Memory B cell (primary cell): ENCODE measurements at regions not wholly inside any gene's neighbourhood (a gene's known extent, or its start where the extent isn't known, plus 50 kb on each side); places are given as distances from the start of the nearest gene placed in this dataset.
"Not testable (repeated sequence)": the region's sequence is repeated elsewhere in the genome, so short reads cannot be mapped to it uniquely, and the experiment has no call there.

Experiments used
- ATAC-seq: fragments of 150-1000 bp; cut with Tn5 transposase; 2 replicates; pipeline ENCODE4 v1.10.0; 2021; ENCODE audit warnings: low read depth, mild to moderate bottlenecking, moderate library complexity
- DNase-seq, 2 donors: peaks; one replicate each; pipeline ENCODE4 v3.0.0; 2022; ENCODE audit warnings: low spot score in 2 of 2
- H3K27ac Mint-ChIP-seq: one replicate; pipeline ENCODE4 v1.8.0; 2022; ENCODE audit warnings: mild to moderate bottlenecking, moderate library complexity, mixed read lengths
- H3K27me3 Mint-ChIP-seq: one replicate; pipeline ENCODE4 v1.8.0; 2022; ENCODE audit warnings: mixed read lengths
- H3K36me3 Mint-ChIP-seq: one replicate; pipeline ENCODE4 v1.8.0; 2022; ENCODE audit warnings: mild to moderate bottlenecking, mixed read lengths
- H3K4me1 Mint-ChIP-seq: one replicate; pipeline ENCODE4 v1.8.0; 2022; ENCODE audit warnings: mixed read lengths
- H3K4me3 Mint-ChIP-seq: one replicate; pipeline ENCODE4 v1.8.0; 2022; ENCODE audit warnings: mild to moderate bottlenecking, moderate library complexity, mixed read lengths
- H3K9me3 Mint-ChIP-seq: one replicate; pipeline ENCODE4 v1.8.0; 2022; ENCODE audit warnings: mixed read lengths

DNA sequence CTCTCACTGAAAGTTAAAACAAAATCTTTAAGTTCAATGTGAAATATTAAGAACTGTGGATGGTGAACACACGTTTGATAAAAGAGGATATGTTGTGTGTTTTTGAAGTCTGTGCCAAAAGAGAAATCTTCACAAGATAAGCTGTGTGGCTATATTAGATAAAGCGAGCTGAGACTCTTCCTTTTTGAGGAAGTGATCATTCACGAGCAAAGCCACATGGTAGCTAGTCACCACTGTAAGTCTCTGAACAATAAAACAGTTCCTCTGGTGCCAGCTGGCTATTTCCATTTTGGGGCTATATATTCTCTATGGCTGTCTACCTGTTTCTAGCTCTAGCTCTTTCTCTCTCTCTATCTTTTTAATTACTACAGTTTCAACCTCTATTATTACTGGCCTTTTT lies 1849.2 kb upstream of the C9orf72 start:
- H3K4me1 Mint-ChIP-seq, result no peaks in the 10 kb centered on the region
- DNase-seq, result no peak
- H3K27me3 Mint-ChIP-seq, result no peaks in the 10 kb centered on the region
- no peaks in the 10 kb centered on the region for H3K36me3 Mint-ChIP-seq
- no peak for ATAC-seq
- H3K27ac Mint-ChIP-seq, result no peak overlapping the region
- no peak overlapping the region for H3K4me3 Mint-ChIP-seq
- peaks cover 6% of the 10 kb centered on the region for H3K9me3 Mint-ChIP-seq

DNA sequence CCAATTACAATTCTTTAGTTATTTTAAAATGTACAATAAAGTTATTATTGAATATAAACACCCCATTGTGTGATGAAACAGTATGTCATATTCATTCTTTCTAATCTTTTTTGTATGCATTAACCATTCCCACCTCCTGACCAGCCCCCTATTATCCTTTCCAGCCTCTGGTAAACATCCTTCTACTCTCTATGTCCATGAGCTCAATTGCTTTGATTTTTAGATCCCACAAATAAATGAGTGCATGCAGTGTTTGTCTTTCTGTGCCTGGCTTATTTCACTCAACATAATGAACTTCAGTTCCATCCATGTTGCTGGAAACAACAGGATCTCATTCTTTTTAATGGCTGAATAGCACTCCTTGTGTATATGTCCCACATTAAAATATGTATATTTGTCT lies 1858.9 kb upstream of the C9orf72 start:
- Mint-ChIP-seq H3K9me3 (peaks cover 8% of the 10 kb centered on the region), H3K27ac (no peak overlapping the region), H3K36me3 (no peaks in the 10 kb centered on the region), H3K27me3 (no peaks in the 10 kb centered on the region), H3K4me1 (no peaks in the 10 kb centered on the region), H3K4me3 (no peak overlapping the region)
- DNase-seq, result no peak
- no peak for ATAC-seq

DNA sequence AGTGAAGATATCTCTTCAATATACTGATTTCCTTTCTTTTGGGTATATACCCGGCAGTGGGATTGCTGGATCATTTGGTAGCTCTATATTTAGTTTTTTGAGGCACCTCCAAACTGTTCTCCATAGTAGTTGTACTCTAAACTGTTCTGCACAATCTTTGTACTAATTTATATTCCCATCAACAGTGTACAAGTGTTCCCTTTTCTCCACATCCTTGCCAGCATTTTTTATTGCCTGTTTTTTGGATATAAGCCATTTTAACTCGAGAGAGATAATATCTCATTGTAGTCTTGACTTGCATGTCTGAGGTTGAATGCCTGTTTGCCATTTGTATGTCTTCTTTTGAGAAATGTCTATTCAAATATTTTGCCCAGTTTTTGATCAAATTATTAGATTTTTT lies 1859.4 kb upstream of the C9orf72 start:
- not testable (repeated sequence) for H3K4me3 Mint-ChIP-seq, ATAC-seq, H3K27me3 Mint-ChIP-seq, H3K4me1 Mint-ChIP-seq, H3K36me3 Mint-ChIP-seq, DNase-seq, H3K27ac Mint-ChIP-seq, H3K9me3 Mint-ChIP-seq

DNA sequence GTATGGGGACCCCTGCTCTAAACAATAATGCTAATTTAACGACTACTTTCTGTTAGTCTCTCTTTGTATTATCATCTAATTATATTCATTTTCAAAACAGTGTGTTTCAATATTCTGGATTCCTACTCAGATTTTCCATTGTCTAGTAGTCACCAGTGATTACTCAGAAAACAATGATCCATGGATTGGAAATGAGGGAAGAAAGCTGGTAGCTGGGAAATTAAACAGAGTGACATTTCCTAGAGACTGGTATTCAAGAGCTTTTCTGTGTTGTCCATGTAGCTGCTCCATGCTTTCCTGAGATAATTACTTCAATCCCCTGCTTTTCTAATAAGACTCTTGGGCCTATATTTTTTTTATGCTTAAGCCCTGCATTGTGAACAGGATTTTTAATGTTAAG lies 1862.1 kb upstream of the C9orf72 start:
- Mint-ChIP-seq H3K27me3 (no peaks in the 10 kb centered on the region), H3K4me1 (no peaks in the 10 kb centered on the region), H3K36me3 (no peaks in the 10 kb centered on the region), H3K4me3 (no peak overlapping the region), H3K9me3 (peaks cover 3% of the 10 kb centered on the region), H3K27ac (no peak overlapping the region)
- ATAC-seq, result no peak
- no peak for DNase-seq

DNA sequence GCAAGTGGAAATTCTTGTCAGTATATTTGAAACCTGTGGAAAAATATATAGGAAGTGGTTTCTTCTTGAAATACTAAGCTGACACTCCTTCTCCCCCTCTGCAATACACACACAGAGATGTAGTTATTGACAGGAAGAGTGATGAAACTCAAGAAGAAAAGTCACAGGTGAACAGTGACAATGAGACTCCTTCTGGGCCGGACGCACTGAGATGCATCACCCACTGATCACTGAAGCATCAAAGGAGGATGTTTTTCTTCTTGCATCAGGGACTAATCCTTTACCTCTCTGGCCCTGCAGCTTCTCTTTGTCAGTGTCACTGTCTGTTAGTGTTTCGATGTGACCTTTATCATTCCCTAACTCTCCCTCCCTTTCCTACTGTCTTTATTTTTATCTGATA lies 1864.2 kb upstream of the C9orf72 start:
- ATAC-seq (no peak), DNase-seq (no peak)
- Mint-ChIP-seq H3K4me3 (no peak overlapping the region), H3K27ac (no peak overlapping the region), H3K9me3 (peaks cover 3% of the 10 kb centered on the region), H3K27me3 (no peaks in the 10 kb centered on the region), H3K36me3 (no peaks in the 10 kb centered on the region), H3K4me1 (no peaks in the 10 kb centered on the region)

DNA sequence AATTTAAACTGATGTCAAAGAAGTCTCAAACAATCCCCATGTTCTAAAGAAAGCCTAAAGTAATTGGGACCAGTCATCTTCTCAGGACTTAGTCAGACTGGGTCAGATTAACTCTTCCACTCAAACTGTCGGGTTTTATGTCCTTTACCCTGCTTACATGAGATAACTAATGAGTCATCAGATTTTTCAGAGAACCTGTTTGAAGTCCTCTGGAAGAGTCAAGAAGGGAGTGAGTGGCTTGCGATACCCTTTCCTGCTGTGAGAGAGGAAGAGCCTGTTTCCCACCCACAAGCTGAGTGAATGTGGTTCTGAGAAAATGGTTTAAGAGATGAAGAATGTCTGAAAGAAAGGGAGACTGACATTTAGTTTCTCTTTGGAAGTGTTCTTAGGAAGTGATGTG lies 1866.7 kb upstream of the C9orf72 start:
- peaks cover 2% of the 10 kb centered on the region for H3K9me3 Mint-ChIP-seq
- H3K4me1 Mint-ChIP-seq, result no peaks in the 10 kb centered on the region
- no peaks in the 10 kb centered on the region for H3K27me3 Mint-ChIP-seq
- H3K36me3 Mint-ChIP-seq, result no peaks in the 10 kb centered on the region
- ATAC-seq (no peak), DNase-seq (no peak)
- H3K27ac Mint-ChIP-seq, result no peak overlapping the region
- no peak overlapping the region for H3K4me3 Mint-ChIP-seq

DNA sequence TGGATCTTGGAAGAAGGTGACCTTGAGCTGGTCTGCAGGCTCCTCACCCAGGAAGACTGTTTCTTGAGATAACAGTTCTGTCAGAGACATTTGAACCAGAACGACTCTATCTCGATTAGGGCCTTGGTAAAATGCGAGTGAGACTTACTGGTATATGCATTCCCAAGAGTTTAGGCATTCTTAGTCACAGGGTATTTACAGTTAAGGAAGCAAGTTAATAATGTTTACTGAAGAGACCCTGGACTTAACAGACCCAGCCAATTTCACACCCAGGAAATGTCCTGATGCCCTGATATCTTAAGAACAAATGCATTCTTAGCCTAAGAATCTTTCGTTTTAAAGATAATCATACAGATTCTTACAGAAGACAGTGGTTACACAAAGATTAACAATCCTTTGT lies 1867.2 kb upstream of the C9orf72 start:
- DNase-seq, result no peak
- Mint-ChIP-seq H3K36me3 (no peaks in the 10 kb centered on the region), H3K4me1 (no peaks in the 10 kb centered on the region), H3K9me3 (peaks cover 2% of the 10 kb centered on the region), H3K27me3 (no peaks in the 10 kb centered on the region), H3K4me3 (no peak overlapping the region), H3K27ac (no peak overlapping the region)
- ATAC-seq, result no peak

DNA sequence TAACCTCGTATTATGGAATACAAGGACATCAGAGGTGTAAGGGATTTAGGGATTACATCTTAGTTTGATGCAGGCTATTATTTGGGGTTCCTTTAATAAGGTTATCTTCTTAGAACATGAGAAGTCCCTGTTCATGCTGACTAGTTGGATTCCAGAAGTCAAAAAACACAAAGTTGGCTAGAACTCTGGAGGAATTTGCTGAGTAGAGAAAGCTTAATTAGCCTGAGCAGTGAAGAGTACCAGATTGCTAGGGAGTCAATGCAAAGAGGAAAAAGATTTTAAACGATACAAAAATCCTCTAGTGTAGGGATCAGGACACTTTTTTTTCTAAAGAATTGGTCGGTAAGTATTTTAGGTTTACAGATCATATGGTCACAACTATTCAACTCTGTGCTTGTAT lies 1872.5 kb upstream of the C9orf72 start:
- Mint-ChIP-seq H3K9me3 (peaks cover 5% of the 10 kb centered on the region), H3K27ac (no peak overlapping the region), H3K4me1 (no peaks in the 10 kb centered on the region), H3K36me3 (no peaks in the 10 kb centered on the region), H3K27me3 (no peaks in the 10 kb centered on the region), H3K4me3 (no peak overlapping the region)
- DNase-seq (no peak), ATAC-seq (no peak)

DNA sequence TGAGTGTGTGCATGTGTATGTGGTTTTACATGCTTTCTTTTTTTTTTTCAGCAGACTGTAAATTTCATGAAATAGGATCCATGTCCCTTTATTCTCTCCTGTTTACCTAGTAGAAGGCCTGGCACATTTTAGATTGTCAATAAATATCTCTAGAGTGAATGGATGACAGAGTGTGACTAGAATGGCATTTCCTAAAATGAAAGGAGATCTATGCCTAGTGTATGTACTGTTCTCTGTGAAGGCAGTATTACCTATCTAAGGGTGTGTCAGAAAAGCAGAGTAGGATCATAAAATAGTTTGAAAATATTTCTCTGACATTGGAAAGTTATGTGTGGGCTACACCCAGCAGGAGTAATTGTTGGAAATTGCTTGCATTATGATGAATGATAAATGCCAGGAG lies 1876.0 kb upstream of the C9orf72 start:
- no peak overlapping the region for H3K4me3 Mint-ChIP-seq
- H3K9me3 Mint-ChIP-seq, result peaks cover 11% of the 10 kb centered on the region
- no peaks in the 10 kb centered on the region for H3K4me1 Mint-ChIP-seq
- ATAC-seq (no peak), DNase-seq (no peak)
- H3K36me3 Mint-ChIP-seq, result no peaks in the 10 kb centered on the region
- H3K27me3 Mint-ChIP-seq, result no peaks in the 10 kb centered on the region
- H3K27ac Mint-ChIP-seq, result no peak overlapping the region

DNA sequence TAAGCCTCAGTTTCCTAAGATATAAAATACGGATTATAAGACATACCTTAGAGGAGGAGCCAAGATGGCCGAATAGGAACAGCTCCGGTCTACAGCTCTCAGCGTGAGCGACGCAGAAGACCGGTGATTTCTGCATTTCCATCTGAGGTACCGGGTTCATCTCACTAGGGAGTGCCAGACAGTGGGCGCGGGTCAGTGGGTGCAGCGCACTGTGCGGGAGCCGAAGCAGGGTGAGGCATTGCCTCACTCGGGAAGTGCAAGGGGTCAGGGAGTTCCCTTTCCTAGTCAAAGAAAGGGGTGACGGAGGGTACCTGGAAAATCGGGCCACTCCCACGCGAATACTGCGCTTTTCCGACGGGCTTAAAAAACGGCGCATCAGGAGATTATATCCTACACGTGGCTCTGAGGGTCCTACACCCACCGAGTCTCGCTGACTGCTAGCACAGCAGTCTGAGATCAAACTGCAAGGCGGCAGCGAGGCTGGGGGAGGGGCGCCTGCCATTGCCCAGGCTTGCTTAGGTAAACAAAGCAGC lies 1877.1 kb upstream of the C9orf72 start:
- DNase-seq, H3K4me1 Mint-ChIP-seq, H3K36me3 Mint-ChIP-seq, H3K4me3 Mint-ChIP-seq, H3K27ac Mint-ChIP-seq, H3K27me3 Mint-ChIP-seq, ATAC-seq: not testable (repeated sequence)
- peaks cover 11% of the 10 kb centered on the region for H3K9me3 Mint-ChIP-seq

DNA sequence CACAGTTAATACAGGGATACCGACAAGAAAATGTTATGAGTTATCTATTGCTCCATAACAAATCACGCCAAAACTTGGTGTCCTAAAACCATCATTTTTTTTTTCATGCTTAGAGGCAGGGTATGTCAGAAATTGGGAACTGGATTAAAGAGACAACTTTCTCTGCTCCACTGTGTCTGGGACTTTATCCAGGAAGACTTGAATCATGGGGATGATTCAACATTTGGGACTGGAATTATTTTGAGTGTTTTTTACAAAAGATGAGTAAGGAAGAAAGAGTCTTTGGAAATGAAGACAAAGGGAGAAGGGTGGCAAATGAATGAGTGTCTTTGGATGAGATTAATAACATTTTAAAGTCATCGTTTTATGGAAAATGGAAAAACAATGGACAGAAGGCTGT lies 1883.7 kb upstream of the C9orf72 start:
- Mint-ChIP-seq H3K4me1 (no peaks in the 10 kb centered on the region), H3K36me3 (no peaks in the 10 kb centered on the region), H3K27ac (no peak overlapping the region), H3K4me3 (no peak overlapping the region), H3K9me3 (peaks cover 18% of the 10 kb centered on the region), H3K27me3 (no peaks in the 10 kb centered on the region)
- ATAC-seq (no peak), DNase-seq (no peak)

DNA sequence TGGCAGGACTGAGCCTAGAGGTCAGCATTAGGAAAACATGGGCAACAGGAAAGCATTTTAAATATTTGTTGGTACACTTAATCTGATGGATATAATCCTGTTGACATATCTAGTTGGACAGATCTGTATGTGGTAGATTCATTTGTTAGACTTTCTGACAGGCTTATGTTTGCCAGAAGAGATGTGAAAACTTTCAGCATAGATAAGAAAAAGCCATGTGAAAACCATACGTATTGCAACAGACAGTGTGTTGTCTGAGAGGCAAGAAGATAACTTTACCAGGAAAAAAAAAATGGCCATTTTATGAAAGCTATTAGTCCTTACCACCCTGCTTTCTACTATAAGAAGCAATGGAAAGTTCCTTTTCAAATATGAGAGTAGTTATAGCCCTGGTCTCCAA lies 1902.2 kb upstream of the C9orf72 start:
- H3K27ac Mint-ChIP-seq, result no peak overlapping the region
- no peaks in the 10 kb centered on the region for H3K36me3 Mint-ChIP-seq
- H3K27me3 Mint-ChIP-seq, result no peaks in the 10 kb centered on the region
- no peak for DNase-seq
- H3K4me1 Mint-ChIP-seq, result no peaks in the 10 kb centered on the region
- peaks cover 9% of the 10 kb centered on the region for H3K9me3 Mint-ChIP-seq
- no peak for ATAC-seq
- H3K4me3 Mint-ChIP-seq, result no peak overlapping the region

DNA sequence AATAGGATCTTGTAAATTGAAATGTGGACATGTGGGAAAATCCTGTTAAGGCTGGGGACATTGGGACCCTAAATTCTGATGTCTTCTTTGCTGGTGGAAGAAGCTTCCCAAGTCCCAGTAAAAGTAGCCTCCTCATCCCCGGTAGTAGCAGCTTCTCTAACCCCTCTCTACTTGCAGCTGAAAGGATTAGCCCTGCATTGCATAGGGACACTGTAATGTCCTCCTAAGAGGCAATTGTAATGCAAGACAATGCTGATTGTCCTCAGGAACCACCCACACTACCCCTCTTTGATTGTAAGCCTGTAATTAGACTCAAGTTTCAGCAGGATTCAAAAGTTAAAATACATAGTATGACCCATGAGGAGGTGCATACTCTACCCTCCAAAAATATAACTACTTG lies 1938.4 kb upstream of the C9orf72 start:
- Mint-ChIP-seq H3K36me3 (no peaks in the 10 kb centered on the region), H3K27me3 (no peaks in the 10 kb centered on the region), H3K4me1 (no peaks in the 10 kb centered on the region), H3K27ac (no peak overlapping the region), H3K9me3 (peaks cover 2% of the 10 kb centered on the region), H3K4me3 (no peak overlapping the region)
- no peak for DNase-seq
- ATAC-seq, result no peak

DNA sequence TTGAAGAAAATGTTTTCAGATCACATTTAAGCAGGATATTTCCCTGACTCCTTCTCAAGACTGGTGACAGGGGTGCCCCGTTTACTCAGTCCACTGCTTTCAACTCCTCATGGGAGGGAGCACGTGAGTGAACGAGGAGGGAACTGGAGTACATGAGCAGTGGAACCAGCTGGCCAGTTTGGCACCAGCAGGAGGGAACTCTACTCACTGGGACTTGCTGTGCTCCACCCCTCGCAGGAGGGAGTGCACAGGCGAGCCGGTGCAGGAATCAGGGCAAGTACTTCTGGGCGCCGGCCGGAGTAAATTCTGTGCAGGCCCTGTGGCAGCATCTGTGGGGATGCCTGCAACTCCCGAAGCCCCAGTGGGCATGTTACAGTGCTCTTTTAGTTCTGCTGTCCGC lies 1941.1 kb upstream of the C9orf72 start:
- H3K27me3 Mint-ChIP-seq, result no peaks in the 10 kb centered on the region
- no peaks in the 10 kb centered on the region for H3K36me3 Mint-ChIP-seq
- ATAC-seq (no peak), DNase-seq (no peak)
- H3K9me3 Mint-ChIP-seq, result peaks cover 1% of the 10 kb centered on the region
- no peak overlapping the region for H3K27ac Mint-ChIP-seq
- H3K4me3 Mint-ChIP-seq, result no peak overlapping the region
- no peaks in the 10 kb centered on the region for H3K4me1 Mint-ChIP-seq

DNA sequence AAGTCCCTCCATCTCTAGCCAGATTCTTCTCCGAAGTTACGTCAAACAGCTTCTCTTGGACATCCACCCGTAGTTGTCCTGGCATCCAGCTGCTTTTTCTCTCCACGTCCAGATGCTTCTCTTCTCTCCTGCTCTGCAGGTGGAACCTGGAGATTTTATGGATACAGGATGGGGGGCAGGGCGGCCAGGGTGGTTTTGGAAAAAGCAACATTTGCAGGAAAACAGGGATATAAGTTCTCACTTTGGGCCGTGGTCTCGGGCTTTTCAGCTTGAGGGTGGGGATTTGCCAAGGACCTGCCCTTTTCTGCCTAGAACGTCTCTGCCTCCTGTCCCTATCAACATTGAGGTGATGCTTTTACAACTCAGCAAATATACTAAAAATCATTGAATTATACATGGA lies 1941.6 kb upstream of the C9orf72 start:
- Mint-ChIP-seq H3K4me1 (no peaks in the 10 kb centered on the region), H3K27me3 (no peaks in the 10 kb centered on the region), H3K27ac (no peak overlapping the region), H3K36me3 (no peaks in the 10 kb centered on the region), H3K4me3 (no peak overlapping the region), H3K9me3 (peaks cover 1% of the 10 kb centered on the region)
- no peak for DNase-seq
- ATAC-seq, result no peak

DNA sequence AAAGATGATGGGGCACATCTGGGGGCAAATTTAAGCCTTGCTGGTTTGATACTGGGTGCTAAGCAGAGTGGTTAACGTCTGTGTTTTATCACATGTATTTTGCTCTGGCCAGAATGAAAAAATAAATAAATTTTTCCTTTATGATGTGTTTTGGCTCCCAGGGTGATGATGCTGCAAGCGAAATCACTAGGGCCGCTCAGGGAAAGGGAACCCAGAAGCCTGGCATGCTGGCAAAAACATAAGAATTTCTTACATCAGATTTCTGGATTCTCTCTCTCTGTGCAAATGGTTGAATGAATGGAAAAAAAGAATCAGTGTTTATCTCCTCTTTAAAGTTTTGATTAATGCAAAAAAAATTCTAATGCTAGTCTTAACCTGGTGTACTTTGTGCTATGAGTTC lies 1975.2 kb upstream of the C9orf72 start:
- no peaks in the 10 kb centered on the region for H3K36me3 Mint-ChIP-seq
- H3K27me3 Mint-ChIP-seq, result no peaks in the 10 kb centered on the region
- no peak for ATAC-seq
- peaks cover 4% of the 10 kb centered on the region for H3K9me3 Mint-ChIP-seq
- no peak overlapping the region for H3K4me3 Mint-ChIP-seq
- DNase-seq, result no peak
- H3K27ac Mint-ChIP-seq, result no peak overlapping the region
- H3K4me1 Mint-ChIP-seq, result no peaks in the 10 kb centered on the region
